Tibial nerve (tissue), 3 donors: ENCODE measurements at regions not wholly inside any gene's neighbourhood (a gene's known extent, or its start where the extent isn't known, plus 50 kb on each side); places are given as distances from the start of the nearest gene placed in this dataset.

Experiments used
- CTCF ChIP-seq, 5 experiments: fragments of 200-600 bp in 3 of 5; fragments of 450-650 bp in 2 of 5; sonication (generic) in 3 of 5; IDR thresholded peaks; one replicate each; pipeline ENCODE4 v1.5.1; 2016 to 2019; ENCODE audit warnings: antibody characterized with exemption in 5 of 5, mild to moderate bottlenecking in 3 of 5, moderate library complexity in 2 of 5
- POLR2A ChIP-seq, 2 donors: fragments of 450-650 bp; IDR thresholded peaks; one replicate each; pipeline ENCODE4 v1.6.1; 2017; ENCODE audit warnings: antibody characterized with exemption in 2 of 2, mild to moderate bottlenecking in 2 of 2, moderate library complexity in 2 of 2

- TF ChIP-seq POLR2A (IDR thresholded peaks at IDR 0.05) (no peak), CTCF (IDR thresholded peaks at IDR 0.05) (no peak)
These were observed 623.8 kb downstream of the EPHA5 start for GRCh38 chr4:65046192-65047133.
